A549 (cell line): ENCODE measurements at regions not wholly inside any gene's neighbourhood (a gene's known extent, or its start where the extent isn't known, plus 50 kb on each side); places are given as distances from the start of the nearest gene placed in this dataset.

Experiments
- ATAC-seq, 2 experiments: fragments of 200-7000 bp in 1 of 2; fragments of >200 bp in 1 of 2; cut with Nextera tagmentation in 1 of 2; cut with Tn5 transposase in 1 of 2; 3 replicates each; pipeline versions ENCODE4 v1.8.0 to v1.9.1; 2018 to 2020; ENCODE audit warnings: mild to moderate bottlenecking in 1 of 2, moderate library complexity in 1 of 2
- CTCF ChIA-PET: fragments of 300-600 bp; sonication (Branson Sonifier 250); formaldehyde crosslinking; extraction: SDS; loops from one replicate; lab custom pipeline; 2021; ENCODE audit warnings: antibody characterized with exemption, inconsistent platforms; lab: Yijun Ruan, JAX
- POLR2A ChIA-PET: fragments of 350-600 bp; formaldehyde crosslinking; extraction: SDS; loops from one replicate; lab custom pipeline; 2021; ENCODE audit warnings: antibody characterized with exemption, inconsistent platforms; lab: Yijun Ruan, JAX
- DNase-seq, 2 experiments: peaks; one replicate each; pipeline versions ENCODE4 v3.0.0 to v3.0.0-alpha.2; 2011 to 2016; ENCODE audit warnings: low read depth in 1 of 2, low spot score in 1 of 2
- FAIRE-seq: peaks from 2 replicates; lab custom pipeline; 2011; peaks lifted over from hg19 to GRCh38; lab: Jason Lieb, UNC
- H3K27ac ChIP-seq, 2 experiments: fragments of >200 bp; sonication (Bioruptor Twin); formaldehyde crosslinking; 3 replicates each; pipeline ENCODE4 v1.5.1; 2016 to 2017
- H3K4me1 ChIP-seq: fragments of >200 bp; sonication (Bioruptor Twin); formaldehyde crosslinking; 3 replicates; pipeline ENCODE4 v1.6.1; 2016
- H3K4me2 ChIP-seq: fragments of >200 bp; sonication (Bioruptor Twin); formaldehyde crosslinking; 3 replicates; pipeline ENCODE4 v1.6.1; 2016
- H3K4me3 ChIP-seq: fragments of >200 bp; sonication (Bioruptor Twin); formaldehyde crosslinking; 3 replicates; pipeline ENCODE4 v1.5.1; 2016
- H3K9me3 ChIP-seq: fragments of >200 bp; sonication (Bioruptor Twin); formaldehyde crosslinking; 3 replicates; pipeline ENCODE4 v1.6.1; 2016
- CBX8 ChIP-seq: fragments of 200-600 bp; sonication (generic); IDR thresholded peaks from 2 replicates; pipeline ENCODE4 v1.6.1; 2016
- CHD2 ChIP-seq: fragments of 150-350 bp; IDR thresholded peaks from 2 replicates; pipeline ENCODE4 v1.6.1; 2014; ENCODE audit warnings: low read length; ENCODE audit not compliant: partially characterized antibody
- CHD4 ChIP-seq: fragments of 200-600 bp; sonication (generic); IDR thresholded peaks from 2 replicates; pipeline ENCODE4 v1.6.1; 2016; ENCODE audit warnings: antibody characterized with exemption, mild to moderate bottlenecking, borderline replicate concordance
- CTCF ChIP-seq: fragments of >200 bp; sonication (Bioruptor Twin); formaldehyde crosslinking; IDR thresholded peaks from 3 replicates; pipeline ENCODE4 v1.5.1; 2016
- EHMT2 ChIP-seq: fragments of 200-600 bp; sonication (generic); IDR thresholded peaks from 2 replicates; pipeline ENCODE4 v1.6.1; 2016; ENCODE audit warnings: antibody characterized with exemption, low read depth, mild to moderate bottlenecking, moderate library complexity
- ESRRA ChIP-seq: fragments of 150-350 bp; IDR thresholded peaks from 2 replicates; pipeline ENCODE4 v1.6.1; 2014; ENCODE audit warnings: mild to moderate bottlenecking, low read length, borderline replicate concordance
- FOSB ChIP-seq: fragments of 250-450 bp; sonication (Bioruptor Pico); IDR thresholded peaks from 2 replicates; pipeline ENCODE4 v1.5.0; 2020; ENCODE audit warnings: mild to moderate bottlenecking, moderate library complexity
- FOSL2 ChIP-seq, 2 experiments: fragments of 450-650 bp in 1 of 2; fragments of >200 bp in 1 of 2; sonication (Bioruptor Twin) in 1 of 2; formaldehyde crosslinking; IDR thresholded peaks; 2 replicates each; pipeline versions ENCODE4 v1.5.0 to v1.6.1; 2016 to 2020; ENCODE audit warnings: mild to moderate bottlenecking in 1 of 2, moderate library complexity in 1 of 2
- GATA3 ChIP-seq: IDR thresholded peaks from 2 replicates; pipeline ENCODE4 v1.6.1; 2012; ENCODE audit warnings: borderline replicate concordance
- HOXA7 ChIP-seq: fragments of 250-450 bp; sonication (Bioruptor Pico); IDR thresholded peaks from 2 replicates; pipeline ENCODE4 v1.5.0; 2020; ENCODE audit warnings: mild to moderate bottlenecking, moderate library complexity
- JUN ChIP-seq, 2 experiments: fragments of >200 bp; sonication (Bioruptor Twin); formaldehyde crosslinking; IDR thresholded peaks; 2 replicates in 1 of 2; 3 replicates in 1 of 2; pipeline ENCODE4 v1.6.1; 2016 to 2017
- JUNB ChIP-seq: fragments of >200 bp; sonication (Bioruptor Twin); formaldehyde crosslinking; IDR thresholded peaks from 2 replicates; pipeline ENCODE4 v1.6.1; 2016
- NPAS2 ChIP-seq: fragments of 250-450 bp; sonication (Bioruptor Pico); IDR thresholded peaks from 2 replicates; pipeline ENCODE4 v1.8.0; 2022; ENCODE audit warnings: mild to moderate bottlenecking, moderate library complexity, borderline replicate concordance
- NR3C1 ChIP-seq: fragments of >200 bp; sonication (Bioruptor Twin); formaldehyde crosslinking; IDR thresholded peaks from 3 replicates; pipeline ENCODE4 v1.6.1; 2017
- RAD21 ChIP-seq, 2 experiments: fragments of >200 bp in 1 of 2; sonication (Bioruptor Twin) in 1 of 2; formaldehyde crosslinking in 1 of 2; IDR thresholded peaks in 1 of 2; conservative IDR thresholded peaks in 1 of 2; 2 replicates in 1 of 2; 3 replicates in 1 of 2; pipeline ENCODE4 v1.6.1; 2012 to 2018; ENCODE audit warnings: inconsistent platforms in 1 of 2
- RARB ChIP-seq: fragments of 250-450 bp; sonication (Bioruptor Pico); IDR thresholded peaks from 2 replicates; pipeline ENCODE4 v1.8.0; 2021; ENCODE audit warnings: mild to moderate bottlenecking, moderate library complexity
- RCOR1 ChIP-seq: fragments of 150-350 bp; IDR thresholded peaks from 2 replicates; pipeline ENCODE4 v1.6.1; 2014; ENCODE audit warnings: antibody characterized with exemption, low read length, low read depth
- REST ChIP-seq: fragments of 200-600 bp; sonication (generic); IDR thresholded peaks from 2 replicates; pipeline ENCODE4 v1.6.1; 2016; ENCODE audit warnings: antibody characterized with exemption, mild to moderate bottlenecking, moderate library complexity
- RFX5 ChIP-seq: fragments of 450-650 bp; IDR thresholded peaks from 2 replicates; pipeline ENCODE4 v1.7.1; 2014; ENCODE audit warnings: antibody characterized with exemption, mild to moderate bottlenecking, moderate library complexity
- TFCP2L1 ChIP-seq: fragments of 250-450 bp; sonication (Bioruptor Pico); IDR thresholded peaks from 2 replicates; pipeline ENCODE4 v1.5.0; 2021; ENCODE audit warnings: mild to moderate bottlenecking
- USF2 ChIP-seq: fragments of 450-650 bp; IDR thresholded peaks from 2 replicates; pipeline ENCODE4 v1.6.1; 2014; ENCODE audit warnings: antibody characterized with exemption
- ZSCAN20 ChIP-seq: fragments of 250-450 bp; sonication (Bioruptor Pico); IDR thresholded peaks from 2 replicates; pipeline ENCODE4 v1.8.0; 2022; ENCODE audit warnings: mild to moderate bottlenecking, moderate library complexity
- WGBS: methylation state at CpG from one replicate; pipeline ENCODE4 v1.1.6; 2017; ENCODE audit errors: missing lambda C conversion rate; 5-methylcytosine and 5-hydroxymethylcytosine counted together
- TF ChIP-seq, protein P1 (sequence below): IDR thresholded peaks from 2 replicates; pipeline ENCODE4 v1.6.1; 2012
- TF ChIP-seq, protein P2 (sequence below): fragments of >200 bp; sonication (Bioruptor Twin); formaldehyde crosslinking; IDR thresholded peaks from 2 replicates; pipeline ENCODE4 v1.6.1; 2016
- TF ChIP-seq, protein P3 (sequence below): IDR thresholded peaks from 2 replicates; pipeline ENCODE4 v1.6.1; 2012; ENCODE audit warnings: low read depth, borderline replicate concordance

- ChIA-PET POLR2A (no interaction called here), CTCF (interaction anchor here (1.0 kb wide), 1 partner anchor 8 kb away, joined by 3 read pairs; no protein-coding TSS in a partner anchor)
- 53% methylated on average over 2 of the region's 3 CpGs for WGBS
Measured at GRCh38 chr13:111431206-111431605, 110.8 kb downstream of the TEX29 start.

GRCh38 chr13:111434578-111435159 lies 114.2 kb downstream of the TEX29 start:
- no peak overlapping the region for H3K27ac ChIP-seq
- 17% methylated on average over 3 of the region's 3 CpGs for WGBS
- CTCF ChIA-PET, result no interaction called here
- POLR2A ChIA-PET, result no interaction called here
- no peaks in the 10 kb centered on the region for H3K9me3 ChIP-seq
- no peak for DNase-seq
- no peak overlapping the region for H3K4me3 ChIP-seq
- no peak for FAIRE-seq
- no peaks in the 10 kb centered on the region for H3K4me1 ChIP-seq
- no peak overlapping the region for H3K4me2 ChIP-seq
- ATAC-seq, result no peak
- TF ChIP-seq CHD4 (no peak), CHD2 (no peak), CTCF (no peak), RFX5 (no peak), FOSB (CRISPR knock-in tag) (no peak), HOXA7 (CRISPR knock-in tag) (no peak), RCOR1 (no peak), TFCP2L1 (CRISPR knock-in tag) (no peak), RARB (CRISPR knock-in tag) (no peak), JUN (IDR thresholded peaks at IDR 0.05) (no peak), REST (no peak), CBX8 (no peak), EHMT2 (no peak), USF2 (no peak)
- TF ChIP-seq, protein P1, sequence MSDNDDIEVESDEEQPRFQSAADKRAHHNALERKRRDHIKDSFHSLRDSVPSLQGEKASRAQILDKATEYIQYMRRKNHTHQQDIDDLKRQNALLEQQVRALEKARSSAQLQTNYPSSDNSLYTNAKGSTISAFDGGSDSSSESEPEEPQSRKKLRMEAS, result no peak
- TF ChIP-seq, protein P2, sequence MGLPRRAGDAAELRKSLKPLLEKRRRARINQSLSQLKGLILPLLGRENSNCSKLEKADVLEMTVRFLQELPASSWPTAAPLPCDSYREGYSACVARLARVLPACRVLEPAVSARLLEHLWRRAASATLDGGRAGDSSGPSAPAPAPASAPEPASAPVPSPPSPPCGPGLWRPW, result no peak
- TF ChIP-seq, protein P3, sequence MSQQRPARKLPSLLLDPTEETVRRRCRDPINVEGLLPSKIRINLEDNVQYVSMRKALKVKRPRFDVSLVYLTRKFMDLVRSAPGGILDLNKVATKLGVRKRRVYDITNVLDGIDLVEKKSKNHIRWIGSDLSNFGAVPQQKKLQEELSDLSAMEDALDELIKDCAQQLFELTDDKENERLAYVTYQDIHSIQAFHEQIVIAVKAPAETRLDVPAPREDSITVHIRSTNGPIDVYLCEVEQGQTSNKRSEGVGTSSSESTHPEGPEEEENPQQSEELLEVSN, result no peak

More at GRCh38 chr13:111431206-111431605, 110.8 kb downstream of the TEX29 start:
- ATAC-seq (no peak), FAIRE-seq (no peak), DNase-seq (no peak)
- Histone ChIP-seq H3K4me3 (no peak overlapping the region), H3K27ac (no peak overlapping the region), H3K4me1 (no peaks in the 10 kb centered on the region), H3K9me3 (no peaks in the 10 kb centered on the region), H3K4me2 (no peak overlapping the region)
- TF ChIP-seq REST (no peak), ESRRA (no peak), JUNB (no peak), ZSCAN20 (CRISPR knock-in tag) (no peak), NPAS2 (CRISPR knock-in tag) (no peak), CHD4 (no peak), NR3C1 (no peak), RFX5 (no peak), FOSL2 (IDR thresholded peaks at IDR 0.05) (no peak), FOSL2 (CRISPR knock-in tag; IDR thresholded peaks at IDR 0.05) (no peak), GATA3 (no peak), TFCP2L1 (CRISPR knock-in tag) (no peak), RAD21 (conservative IDR thresholded peaks at IDR 0.05 in 1 of 2, IDR thresholded peaks at IDR 0.05 in 1 of 2) (no peak)
